NCI-H1694 (cell line): ENCODE measurements at regions not wholly inside any gene's neighbourhood (a gene's known extent, or its start where the extent isn't known, plus 50 kb on each side); places are given as distances from the start of the nearest gene placed in this dataset.
"Not testable (repeated sequence)": the region's sequence is repeated elsewhere in the genome, so short reads cannot be mapped to it uniquely, and the experiment has no call there.

Experiments used
- DNase-seq: peaks from one replicate; lab custom pipeline; 2025; lab: John Stamatoyannopoulos, UW

- DNase-seq, result no peak
Measured at GRCh38 chr14:83912032-83912642, 1617.8 kb upstream of the FLRT2 start.

DNA sequence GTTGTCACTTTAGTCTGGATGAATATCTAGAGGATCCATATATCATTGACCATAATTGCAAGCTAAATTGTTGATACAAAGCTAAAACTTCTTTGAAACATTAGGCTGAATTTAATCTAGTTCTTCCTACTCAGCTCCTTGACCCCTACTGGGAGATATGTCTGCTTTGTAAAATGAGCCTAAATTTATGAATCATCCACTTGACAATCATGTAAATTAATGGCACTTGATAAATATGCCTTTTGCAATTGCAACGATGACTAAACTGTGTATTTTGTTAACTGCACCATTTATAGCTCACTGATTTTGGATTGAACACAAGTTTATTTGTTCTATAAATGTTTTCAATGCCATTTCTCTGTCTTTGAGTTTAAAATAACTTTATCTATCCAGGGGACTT lies 1616.5 kb upstream of the FLRT2 start:
- no peak for DNase-seq

- no peak for DNase-seq
Measured at GRCh38 chr14:83918546-83918945, 1611.4 kb upstream of the FLRT2 start.

- DNase-seq, result not testable (repeated sequence)
Measured at GRCh38 chr14:83919675-83920074, 1610.3 kb upstream of the FLRT2 start.

DNA sequence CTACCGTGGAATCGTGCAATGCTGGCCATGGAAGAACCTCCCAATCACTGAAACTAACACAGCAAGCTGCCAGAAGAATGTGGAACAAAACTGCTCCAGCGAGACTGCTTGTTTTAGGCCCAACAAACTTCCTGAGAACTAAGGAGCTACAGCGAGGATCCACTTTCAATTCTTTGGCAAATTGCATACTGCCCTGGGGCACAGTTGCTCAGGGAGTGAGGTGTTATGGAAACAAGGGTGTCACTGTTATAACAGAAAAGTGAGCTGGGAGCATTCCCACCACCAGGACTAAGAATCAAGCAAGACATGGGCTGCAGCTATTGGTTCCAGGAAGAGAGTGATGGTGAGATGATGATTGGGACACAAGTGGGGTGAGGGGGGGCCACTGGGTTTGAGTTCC lies 1606.1 kb upstream of the FLRT2 start:
- no peak for DNase-seq

DNA sequence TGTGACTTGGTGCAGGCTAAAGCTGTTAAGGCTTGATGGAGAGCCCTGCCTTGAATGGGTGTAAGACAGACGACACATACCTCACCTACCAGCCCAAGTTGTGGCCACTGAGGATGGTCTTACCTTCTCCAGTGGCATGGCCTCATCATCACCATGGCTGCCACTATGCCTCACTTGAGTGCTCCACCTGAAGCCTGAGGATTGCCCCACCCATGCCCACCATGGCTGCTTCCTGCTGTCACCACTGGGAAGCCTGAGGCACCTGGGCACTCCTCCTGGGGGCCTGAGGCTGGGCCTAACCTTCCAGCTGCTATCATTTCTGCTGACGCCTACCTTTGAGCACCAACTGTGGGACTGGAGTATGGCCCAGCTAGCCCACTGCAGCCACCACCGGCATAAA lies 1605.7 kb upstream of the FLRT2 start:
- DNase-seq, result no peak

GRCh38 chr14:83940253-83940652 lies 1589.7 kb upstream of the FLRT2 start:
- no peak for DNase-seq

DNA sequence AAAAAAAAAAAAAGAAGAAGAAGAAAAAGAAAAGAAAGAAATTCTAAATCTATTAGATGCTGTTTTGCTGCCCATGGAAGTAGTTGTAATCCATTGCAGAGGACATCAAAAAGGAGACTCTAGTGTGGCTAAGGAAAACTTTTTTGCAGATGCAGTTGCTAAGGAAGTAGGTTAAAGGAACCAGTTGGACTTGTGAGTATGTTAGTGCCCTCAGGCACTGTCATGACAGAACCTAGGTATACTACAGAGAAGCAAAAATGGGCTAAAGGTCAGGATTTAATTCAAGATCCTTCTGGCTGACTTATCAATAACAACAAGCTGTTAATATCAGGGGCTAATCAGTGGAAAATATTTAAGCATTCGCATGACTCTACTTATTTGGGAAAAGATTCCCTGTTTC lies 1571.6 kb upstream of the FLRT2 start:
- DNase-seq, result no peak

GRCh38 chr14:83960832-83961512 lies 1569.0 kb upstream of the FLRT2 start:
- DNase-seq, result no peak

- no peak for DNase-seq
Measured at GRCh38 chr14:83969998-83970397, 1559.9 kb upstream of the FLRT2 start.

DNA sequence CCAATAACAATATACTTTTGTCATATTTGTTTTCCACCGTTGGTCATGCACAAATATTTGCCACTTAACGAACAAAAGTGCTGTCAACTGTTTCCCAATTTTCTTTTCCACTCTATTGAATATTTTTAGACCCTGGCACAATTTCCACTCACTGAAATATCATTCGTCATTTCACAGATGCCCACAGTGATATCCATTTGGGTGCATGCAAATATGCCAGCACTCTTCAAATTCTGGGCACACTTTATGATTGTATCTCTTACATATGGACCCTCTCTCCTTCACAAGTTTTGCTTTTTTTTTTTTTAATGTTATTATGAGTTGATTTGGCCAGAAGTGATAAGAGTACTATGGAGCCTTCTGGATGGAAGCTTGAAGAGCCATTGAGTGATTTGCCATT lies 1557.3 kb upstream of the FLRT2 start:
- DNase-seq, result no peak

- DNase-seq, result no peak
Measured at GRCh38 chr14:83974647-83975163, 1555.2 kb upstream of the FLRT2 start.

GRCh38 chr14:83975435-83975834 lies 1554.5 kb upstream of the FLRT2 start:
- no peak for DNase-seq

- DNase-seq, result no peak
Measured at GRCh38 chr14:83975841-83976770, 1553.8 kb upstream of the FLRT2 start.

DNA sequence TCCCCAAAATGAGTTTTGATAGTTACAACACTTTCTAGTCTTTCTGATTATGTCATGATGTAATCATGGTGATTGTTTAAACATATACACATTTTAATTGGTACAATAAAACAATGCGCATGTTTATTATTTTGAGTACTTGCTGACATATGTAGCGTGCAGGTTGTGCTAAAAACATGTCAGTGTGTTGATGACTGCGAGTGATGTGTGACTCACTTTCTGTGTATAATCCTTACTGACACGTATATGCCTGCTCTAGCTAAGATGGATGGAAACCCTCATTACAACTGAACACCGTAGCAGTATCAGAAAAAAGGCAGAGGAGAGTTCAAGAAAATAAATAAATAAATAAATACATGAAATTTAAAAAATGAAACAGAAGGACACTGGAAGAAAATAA lies 1552.4 kb upstream of the FLRT2 start:
- no peak for DNase-seq

- not testable (repeated sequence) for DNase-seq
Measured at GRCh38 chr14:83981676-83982258, 1548.2 kb upstream of the FLRT2 start.

- DNase-seq, result no peak
Measured at GRCh38 chr14:83988275-83988674, 1541.7 kb upstream of the FLRT2 start.

DNA sequence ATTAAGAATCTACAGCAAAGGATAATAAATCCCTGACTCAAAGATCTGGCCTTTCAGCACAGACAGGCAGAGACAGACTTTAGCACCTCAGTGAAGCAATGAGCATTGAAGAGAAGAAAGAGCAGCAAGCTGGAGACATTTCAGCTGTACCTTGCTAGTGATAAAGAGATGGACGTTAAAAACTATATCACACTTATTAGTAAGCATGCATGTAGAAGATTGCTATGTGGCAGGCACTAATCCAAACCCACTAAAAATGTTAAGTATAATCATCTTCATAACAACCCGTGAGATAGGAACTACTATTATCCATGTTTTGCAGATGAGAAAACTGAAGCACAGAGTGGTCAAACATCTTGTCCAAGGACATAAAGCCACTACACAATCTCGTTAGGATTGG lies 1538.3 kb upstream of the FLRT2 start:
- DNase-seq, result no peak

DNA sequence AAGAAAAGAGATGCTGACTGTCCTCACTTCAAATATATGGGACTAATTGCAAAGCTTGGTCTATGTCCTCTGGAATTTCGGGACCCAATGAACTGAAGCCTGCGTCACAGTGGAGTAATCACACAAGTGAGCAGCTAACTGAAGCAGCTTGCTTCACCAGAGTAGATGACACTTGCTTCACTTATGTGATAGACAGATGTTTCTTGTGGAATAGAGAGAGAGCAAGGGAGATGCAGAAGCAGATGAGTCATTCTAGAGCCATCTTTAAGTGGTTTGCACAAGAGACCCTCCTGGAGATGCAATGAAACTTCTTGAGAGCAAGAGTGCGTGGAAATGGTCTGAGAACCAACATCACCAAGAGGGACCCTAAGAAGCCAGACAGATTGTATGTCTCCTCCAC lies 1537.1 kb upstream of the FLRT2 start:
- no peak for DNase-seq

DNA sequence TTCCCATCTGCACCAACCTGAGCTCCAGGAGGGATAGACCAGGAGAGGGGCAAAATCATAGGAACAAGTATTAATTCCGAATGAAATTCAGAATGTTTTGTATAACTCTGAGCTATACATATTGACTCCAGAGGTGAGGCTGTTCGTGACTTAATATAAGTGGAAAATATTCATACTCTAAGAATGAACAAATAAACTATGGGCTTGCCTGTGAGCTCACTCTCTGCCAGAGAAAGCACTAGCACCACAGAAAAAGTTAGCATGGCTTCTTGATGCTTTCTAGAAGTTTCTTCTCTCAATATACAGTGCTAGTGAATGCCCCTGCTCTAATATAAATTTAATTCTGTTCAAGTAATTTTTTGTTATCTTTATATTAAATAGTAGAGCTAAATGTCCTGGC lies 1536.4 kb upstream of the FLRT2 start:
- DNase-seq, result no peak

GRCh38 chr14:83994020-83994419 lies 1535.9 kb upstream of the FLRT2 start:
- DNase-seq, result no peak

GRCh38 chr14:84001023-84001422 lies 1528.9 kb upstream of the FLRT2 start:
- DNase-seq, result no peak
